ENCODE measurements at regions not wholly inside any gene's neighbourhood (a gene's known extent, or its start where the extent isn't known, plus 50 kb on each side); places are given as distances from the start of the nearest gene placed in this dataset.

GRCh38 chr14:104332634-104333270 lies 194.4 kb downstream of the KIF26A start:
- no peak for TF ChIP-seq TAF9B (IDR thresholded peaks at IDR 0.05; ENCODE audit: partially characterized antibody)
- no peak for TF ChIP-seq ZNF280A (IDR thresholded peaks at IDR 0.05; ENCODE audit: low read depth, partially characterized antibody)

Measured in K562 (cell line).